ENCODE measurements at regions not wholly inside any gene's neighbourhood (a gene's known extent, or its start where the extent isn't known, plus 50 kb on each side); places are given as distances from the start of the nearest gene placed in this dataset.

- intact Hi-C loops (cut with DNase I) = no loop called here
- Histone ChIP-seq H3K9me3 (ENCODE audit: control insufficient read depth in 2 of 3, insufficient read depth in 1 of 3, low read length in 3 of 3) (no peaks in the 10 kb centered on the region), H3K36me3 (ENCODE audit: control insufficient read depth in 2 of 3, insufficient read depth in 3 of 3, low read length in 3 of 3) (no peaks in the 10 kb centered on the region), H3K27me3 (ENCODE audit: control insufficient read depth, insufficient read depth, low read length) (no peaks in the 10 kb centered on the region), H3K27ac (ENCODE audit: low read depth in 2 of 2, low read length in 2 of 2) (no peak overlapping the region), H3K4me1 (ENCODE audit: control insufficient read depth in 2 of 3, insufficient read depth in 2 of 3, low read depth in 1 of 3, low read length in 3 of 3) (no peaks in the 10 kb centered on the region), H3K4me3 (ENCODE audit: low read length in 3 of 3) (no peak overlapping the region), H3K9ac (ENCODE audit: low read length in 3 of 3) (no peak overlapping the region)
- TF ChIP-seq CTCF (IDR thresholded peaks at IDR 0.05; ENCODE audit: borderline replicate concordance, extremely low read depth, insufficient read depth) = no peak
- FAIRE-seq (no peak), DNase-seq (no peak)
Observed at GRCh38 chr9:11709567-11709966, 983.6 kb upstream of the TYRP1 start.

GRCh38 chr9:11713077-11713476 lies 980.1 kb upstream of the TYRP1 start:
- intact Hi-C loops (cut with DNase I) = no loop called here
- Histone ChIP-seq H3K9ac (ENCODE audit: low read length in 3 of 3) (no peak overlapping the region), H3K4me1 (ENCODE audit: control insufficient read depth in 2 of 3, insufficient read depth in 2 of 3, low read depth in 1 of 3, low read length in 3 of 3) (no peaks in the 10 kb centered on the region), H3K36me3 (ENCODE audit: control insufficient read depth in 2 of 3, insufficient read depth in 3 of 3, low read length in 3 of 3) (no peaks in the 10 kb centered on the region), H3K27ac (ENCODE audit: low read depth in 2 of 2, low read length in 2 of 2) (no peak overlapping the region), H3K27me3 (ENCODE audit: control insufficient read depth, insufficient read depth, low read length) (no peaks in the 10 kb centered on the region), H3K9me3 (ENCODE audit: control insufficient read depth in 2 of 3, insufficient read depth in 1 of 3, low read length in 3 of 3) (no peaks in the 10 kb centered on the region), H3K4me3 (ENCODE audit: low read length in 3 of 3) (no peak overlapping the region)
- no peak for TF ChIP-seq CTCF (IDR thresholded peaks at IDR 0.05; ENCODE audit: borderline replicate concordance, extremely low read depth, insufficient read depth)
- FAIRE-seq (peak; percentile 89), DNase-seq (no peak)

GRCh38 chr9:11722957-11723356 lies 970.2 kb upstream of the TYRP1 start:
- DNase-seq (no peak), FAIRE-seq (no peak)
- Histone ChIP-seq H3K4me1 (ENCODE audit: control insufficient read depth in 2 of 3, insufficient read depth in 2 of 3, low read depth in 1 of 3, low read length in 3 of 3) (no peaks in the 10 kb centered on the region), H3K4me3 (ENCODE audit: low read length in 3 of 3) (no peak overlapping the region), H3K9ac (ENCODE audit: low read length in 3 of 3) (no peak overlapping the region), H3K36me3 (ENCODE audit: control insufficient read depth in 2 of 3, insufficient read depth in 3 of 3, low read length in 3 of 3) (no peaks in the 10 kb centered on the region), H3K27me3 (ENCODE audit: control insufficient read depth, insufficient read depth, low read length) (no peaks in the 10 kb centered on the region), H3K9me3 (ENCODE audit: control insufficient read depth in 2 of 3, insufficient read depth in 1 of 3, low read length in 3 of 3) (no peaks in the 10 kb centered on the region), H3K27ac (ENCODE audit: low read depth in 2 of 2, low read length in 2 of 2) (no peak overlapping the region)
- no peak for TF ChIP-seq CTCF (IDR thresholded peaks at IDR 0.05; ENCODE audit: borderline replicate concordance, extremely low read depth, insufficient read depth)
- intact Hi-C loops (cut with DNase I) = no loop called here

GRCh38 chr9:11726659-11727058 lies 966.5 kb upstream of the TYRP1 start:
- H3K27me3 ChIP-seq (ENCODE audit: control insufficient read depth, insufficient read depth, low read length) = no peaks in the 10 kb centered on the region
- DNase-seq (no peak), FAIRE-seq (no peak)
- TF ChIP-seq CTCF (IDR thresholded peaks at IDR 0.05; ENCODE audit: borderline replicate concordance, extremely low read depth, insufficient read depth) = no peak
- H3K4me3 ChIP-seq (ENCODE audit: low read length in 3 of 3) = no peak overlapping the region
- H3K4me1 ChIP-seq (ENCODE audit: control insufficient read depth in 2 of 3, insufficient read depth in 2 of 3, low read depth in 1 of 3, low read length in 3 of 3) = no peaks in the 10 kb centered on the region
- intact Hi-C loops (cut with DNase I) = no loop called here
- H3K9me3 ChIP-seq (ENCODE audit: control insufficient read depth in 2 of 3, insufficient read depth in 1 of 3, low read length in 3 of 3) = no peaks in the 10 kb centered on the region
- H3K36me3 ChIP-seq (ENCODE audit: control insufficient read depth in 2 of 3, insufficient read depth in 3 of 3, low read length in 3 of 3) = no peaks in the 10 kb centered on the region
- H3K9ac ChIP-seq (ENCODE audit: low read length in 3 of 3) = no peak overlapping the region
- no peak overlapping the region for H3K27ac ChIP-seq (ENCODE audit: low read depth in 2 of 2, low read length in 2 of 2)

Data from kidney (tissue), 13 donors.